Liver (tissue), 3 donors: ENCODE measurements at regions not wholly inside any gene's neighbourhood (a gene's known extent, or its start where the extent isn't known, plus 50 kb on each side); places are given as distances from the start of the nearest gene placed in this dataset.

Experiments used
- EGR1 ChIP-seq, 2 donors: IDR thresholded peaks; 2 replicates each; pipeline ENCODE4 v1.6.1; 2016 to 2018; ENCODE audit warnings: antibody characterized with exemption in 2 of 2, low read depth in 2 of 2
- GABPA ChIP-seq, 2 donors: IDR thresholded peaks in 1 of 2; conservative IDR thresholded peaks in 1 of 2; 2 replicates each; pipeline ENCODE4 v1.6.1; 2016; ENCODE audit warnings: antibody characterized with exemption in 2 of 2, mild to moderate bottlenecking in 1 of 2, moderate library complexity in 1 of 2
- TAF1 ChIP-seq: conservative IDR thresholded peaks from 2 replicates; pipeline ENCODE4 v1.6.1; 2016; ENCODE audit warnings: antibody characterized with exemption, mild to moderate bottlenecking
- YY1 ChIP-seq: IDR thresholded peaks from 2 replicates; pipeline ENCODE4 v1.6.1; 2016; ENCODE audit warnings: antibody characterized with exemption, mild to moderate bottlenecking
- TF ChIP-seq, protein P1 (sequence below): fragments of 150-350 bp; IDR thresholded peaks from 2 replicates; pipeline ENCODE4 v1.5.1; 2017; ENCODE audit warnings: improper control_type of control experiment, low read depth, low read length; ENCODE audit not compliant: missing input control
- TF ChIP-seq, protein P2 (sequence below): IDR thresholded peaks from 2 replicates; pipeline ENCODE4 v1.6.1; 2016; ENCODE audit warnings: antibody characterized with exemption
- donor health status: healthy.
- donor health status: healthy.

DNA sequence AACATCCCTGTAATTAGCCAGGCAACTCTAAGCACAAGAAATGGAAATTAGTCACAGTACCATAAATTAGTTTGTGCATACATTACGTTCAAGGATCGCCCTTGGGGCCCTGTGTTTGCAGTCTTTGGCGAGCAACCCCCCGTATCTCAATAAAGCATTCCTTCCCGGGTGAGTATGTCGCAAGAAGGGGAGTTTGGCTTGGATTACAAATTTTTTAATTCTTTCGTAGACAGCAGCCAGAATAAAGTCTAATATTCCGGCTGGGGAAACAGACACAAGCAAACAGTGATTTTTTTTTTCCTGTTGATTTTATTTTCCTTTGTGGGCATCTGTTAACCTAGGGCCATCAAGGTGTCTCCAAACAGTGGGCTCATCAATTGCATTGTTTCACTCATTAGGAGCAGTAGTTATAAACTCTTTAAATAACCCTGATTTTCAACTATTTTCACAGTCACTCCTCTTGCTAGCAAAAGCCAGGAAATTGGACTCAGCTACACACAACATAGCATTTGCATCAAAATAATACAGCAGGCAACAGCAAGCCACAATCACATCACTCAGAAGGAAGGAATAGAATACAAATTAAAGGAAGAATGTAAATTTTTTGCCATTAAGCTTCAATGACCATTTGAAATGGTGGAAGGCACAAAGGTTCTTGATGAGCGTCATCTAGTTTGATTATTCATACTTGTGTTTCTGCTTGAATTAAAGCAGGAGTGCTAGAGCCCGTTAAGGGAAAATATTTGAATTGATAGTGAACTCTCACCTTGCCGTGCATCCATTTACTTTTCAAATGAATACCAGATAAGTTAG lies 85.3 kb downstream of the LINC00237 start:
- TF ChIP-seq, protein P1, sequence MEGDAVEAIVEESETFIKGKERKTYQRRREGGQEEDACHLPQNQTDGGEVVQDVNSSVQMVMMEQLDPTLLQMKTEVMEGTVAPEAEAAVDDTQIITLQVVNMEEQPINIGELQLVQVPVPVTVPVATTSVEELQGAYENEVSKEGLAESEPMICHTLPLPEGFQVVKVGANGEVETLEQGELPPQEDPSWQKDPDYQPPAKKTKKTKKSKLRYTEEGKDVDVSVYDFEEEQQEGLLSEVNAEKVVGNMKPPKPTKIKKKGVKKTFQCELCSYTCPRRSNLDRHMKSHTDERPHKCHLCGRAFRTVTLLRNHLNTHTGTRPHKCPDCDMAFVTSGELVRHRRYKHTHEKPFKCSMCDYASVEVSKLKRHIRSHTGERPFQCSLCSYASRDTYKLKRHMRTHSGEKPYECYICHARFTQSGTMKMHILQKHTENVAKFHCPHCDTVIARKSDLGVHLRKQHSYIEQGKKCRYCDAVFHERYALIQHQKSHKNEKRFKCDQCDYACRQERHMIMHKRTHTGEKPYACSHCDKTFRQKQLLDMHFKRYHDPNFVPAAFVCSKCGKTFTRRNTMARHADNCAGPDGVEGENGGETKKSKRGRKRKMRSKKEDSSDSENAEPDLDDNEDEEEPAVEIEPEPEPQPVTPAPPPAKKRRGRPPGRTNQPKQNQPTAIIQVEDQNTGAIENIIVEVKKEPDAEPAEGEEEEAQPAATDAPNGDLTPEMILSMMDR = no peak
- TF ChIP-seq, protein P2, sequence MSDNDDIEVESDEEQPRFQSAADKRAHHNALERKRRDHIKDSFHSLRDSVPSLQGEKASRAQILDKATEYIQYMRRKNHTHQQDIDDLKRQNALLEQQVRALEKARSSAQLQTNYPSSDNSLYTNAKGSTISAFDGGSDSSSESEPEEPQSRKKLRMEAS = no peak
- TF ChIP-seq YY1 = no peak
- TF ChIP-seq EGR1 (IDR thresholded peaks at IDR 0.05; ENCODE audit: low read depth in 2 of 2) = no peak
- no peak for TF ChIP-seq TAF1
- TF ChIP-seq GABPA (IDR thresholded peaks at IDR 0.05 in 1 of 2, conservative IDR thresholded peaks at IDR 0.05 in 1 of 2) = no peak
